ENCODE measurements at regions not wholly inside any gene's neighbourhood (a gene's known extent, or its start where the extent isn't known, plus 50 kb on each side); places are given as distances from the start of the nearest gene placed in this dataset.

GRCh38 chr19:28039677-28040381 lies 1173.1 kb downstream of the UQCRFS1 start:
- no peak overlapping the region for H3K4me3 ChIP-seq (replicated peaks; ENCODE audit: insufficient read depth, low read length)
- no peak for TF ChIP-seq POLR2AphosphoS5 (IDR thresholded peaks at IDR 0.05; ENCODE audit: low read depth)
- no peak for TF ChIP-seq REST (IDR thresholded peaks at IDR 0.05; ENCODE audit: insufficient replicate concordance, low read depth)
- no peak for TF ChIP-seq CTCF (IDR thresholded peaks at IDR 0.05; ENCODE audit: insufficient read depth, low read length)
- no peak for TF ChIP-seq SPI1 (IDR thresholded peaks at IDR 0.05; ENCODE audit: borderline replicate concordance, low read depth)
- no peak for TF ChIP-seq GABPA (IDR thresholded peaks at IDR 0.05; ENCODE audit: low read depth)
- no peaks in the 10 kb centered on the region for H3K27me3 ChIP-seq (ENCODE audit: insufficient read depth, poor library complexity, severe bottlenecking)
- no peak overlapping the region for H3K27ac ChIP-seq (replicated peaks)
- DNase-seq (ENCODE audit: low read depth in 1 of 2, low spot score in 1 of 2): no peak

GRCh38 chr19:28037186-28037585 lies 1175.8 kb downstream of the UQCRFS1 start:
- H3K4me3 ChIP-seq (replicated peaks; ENCODE audit: insufficient read depth, low read length): no peak overlapping the region
- no peak overlapping the region for H3K27ac ChIP-seq (replicated peaks)
- DNase-seq (ENCODE audit: low read depth in 1 of 2, low spot score in 1 of 2): no peak
- TF ChIP-seq REST (IDR thresholded peaks at IDR 0.05; ENCODE audit: insufficient replicate concordance, low read depth) (no peak), GABPA (IDR thresholded peaks at IDR 0.05; ENCODE audit: low read depth) (no peak), SPI1 (IDR thresholded peaks at IDR 0.05; ENCODE audit: borderline replicate concordance, low read depth) (no peak), CTCF (IDR thresholded peaks at IDR 0.05; ENCODE audit: insufficient read depth, low read length) (no peak), POLR2AphosphoS5 (IDR thresholded peaks at IDR 0.05; ENCODE audit: low read depth) (no peak)
- H3K27me3 ChIP-seq (ENCODE audit: insufficient read depth, poor library complexity, severe bottlenecking): no peaks in the 10 kb centered on the region

GRCh38 chr19:28036486-28036885 lies 1176.5 kb downstream of the UQCRFS1 start:
- DNase-seq (ENCODE audit: low read depth in 1 of 2, low spot score in 1 of 2): no peak
- no peaks in the 10 kb centered on the region for H3K27me3 ChIP-seq (ENCODE audit: insufficient read depth, poor library complexity, severe bottlenecking)
- no peak for TF ChIP-seq POLR2AphosphoS5 (IDR thresholded peaks at IDR 0.05; ENCODE audit: low read depth)
- no peak for TF ChIP-seq CTCF (IDR thresholded peaks at IDR 0.05; ENCODE audit: insufficient read depth, low read length)
- TF ChIP-seq SPI1 (IDR thresholded peaks at IDR 0.05; ENCODE audit: borderline replicate concordance, low read depth): no peak
- TF ChIP-seq REST (IDR thresholded peaks at IDR 0.05; ENCODE audit: insufficient replicate concordance, low read depth): no peak
- TF ChIP-seq GABPA (IDR thresholded peaks at IDR 0.05; ENCODE audit: low read depth): no peak
- H3K27ac ChIP-seq (replicated peaks): no peak overlapping the region
- no peak overlapping the region for H3K4me3 ChIP-seq (replicated peaks; ENCODE audit: insufficient read depth, low read length)
